OCI-LY3 (cell line): ENCODE measurements at regions not wholly inside any gene's neighbourhood (a gene's known extent, or its start where the extent isn't known, plus 50 kb on each side); places are given as distances from the start of the nearest gene placed in this dataset.

Experiments
- CTCF ChIP-seq: fragments of 200-600, 300-600 bp; sonication (generic); IDR thresholded peaks from 2 replicates; pipeline ENCODE4 v1.5.1; 2014; ENCODE audit warnings: antibody characterized with exemption, low read length, low read depth
- EZH2phosphoT487 ChIP-seq: fragments of 200-600 bp; shearing (Covaris generic); IDR thresholded peaks from 2 replicates; pipeline ENCODE4 v1.6.1; 2018; ENCODE audit warnings: antibody characterized with exemption, mixed run types, low read depth

GRCh38 chr5:125365747-125366146 is 619.3 kb upstream of the ZNF608 start:
- TF ChIP-seq CTCF, result no peak
- TF ChIP-seq EZH2phosphoT487, result no peak
